SU-DHL-6 (cell line): ENCODE measurements at regions not wholly inside any gene's neighbourhood (a gene's known extent, or its start where the extent isn't known, plus 50 kb on each side); places are given as distances from the start of the nearest gene placed in this dataset.

ENCODE experiments used
- H2AFZ ChIP-seq: fragments of 200-600 bp; sonication (generic); 2 replicates; pipeline ENCODE4 v1.6.1; 2014; ENCODE audit warnings: low read depth, mild to moderate bottlenecking, moderate library complexity, mixed read lengths, antibody characterized with exemption, low read length; ENCODE audit not compliant: severe bottlenecking
- H3F3A ChIP-seq: fragments of 200-600 bp; shearing (Covaris generic); 2 replicates; pipeline ENCODE4 v1.6.0; 2016; ENCODE audit warnings: antibody characterized with exemption, mild to moderate bottlenecking; ENCODE audit not compliant: insufficient read depth
- H3K27ac ChIP-seq: fragments of 200-600 bp; sonication (generic); 2 replicates; pipeline ENCODE4 v1.5.1; 2016; ENCODE audit warnings: low read depth, mild to moderate bottlenecking, low read length, moderate library complexity, mixed read lengths
- H3K27me3 ChIP-seq: fragments of 200-600 bp; sonication (generic), shearing (Covaris generic); 2 replicates; pipeline ENCODE4 v1.6.0; 2014; ENCODE audit warnings: mild to moderate bottlenecking, low read length
- H3K36me3 ChIP-seq: fragments of 200-600 bp; sonication (generic); 2 replicates; pipeline ENCODE4 v1.6.1; 2014; ENCODE audit warnings: mild to moderate bottlenecking, low read length, mixed read lengths
- H3K4me2 ChIP-seq: fragments of 300-600, 200-600 bp; shearing (Covaris generic), sonication (generic); 2 replicates; pipeline ENCODE4 v1.6.0; 2014; ENCODE audit warnings: low read length, low read depth, mild to moderate bottlenecking; ENCODE audit not compliant: poor library complexity, severe bottlenecking
- H3K4me3 ChIP-seq: fragments of 200-600 bp; sonication (generic); 2 replicates; pipeline ENCODE4 v1.5.1; 2014; ENCODE audit warnings: antibody characterized with exemption, low read length, mild to moderate bottlenecking, mixed read lengths; ENCODE audit not compliant: insufficient read depth, poor library complexity, severe bottlenecking
- H3K79me2 ChIP-seq: fragments of 200-600 bp; sonication (generic); 2 replicates; pipeline ENCODE4 v1.6.1; 2014; ENCODE audit warnings: mild to moderate bottlenecking, low read length, moderate library complexity; ENCODE audit not compliant: insufficient read depth
- H3K9ac ChIP-seq: fragments of 200-600 bp; sonication (generic); 2 replicates; pipeline ENCODE4 v1.7.0; 2014; ENCODE audit warnings: mild to moderate bottlenecking, low read length
- H3K9me2 ChIP-seq: fragments of 200-600 bp; sonication (generic); replicated peaks from 2 replicates; pipeline ENCODE4 v1.6.1; 2014; ENCODE audit warnings: low read length; ENCODE audit not compliant: insufficient read depth
- H3K9me3 ChIP-seq: fragments of 200-600 bp; sonication (generic); 2 replicates; pipeline ENCODE4 v1.6.1; 2014; ENCODE audit warnings: low read length, mixed read lengths; ENCODE audit not compliant: insufficient read depth
- H4K20me1 ChIP-seq: fragments of 200-600 bp; sonication (generic); 2 replicates; pipeline ENCODE4 v1.6.1; 2014; ENCODE audit warnings: low read depth, mild to moderate bottlenecking, antibody characterized with exemption, low read length, moderate library complexity, mixed read lengths
- CTCF ChIP-seq: fragments of 200-600 bp; sonication (generic); IDR thresholded peaks from one replicate; pipeline ENCODE4 v1.5.1; 2017; ENCODE audit warnings: antibody characterized with exemption, mild to moderate bottlenecking, low read length, moderate library complexity; ENCODE audit not compliant: insufficient read depth, poor library complexity, severe bottlenecking
- EZH2phosphoT487 ChIP-seq: fragments of 200-600 bp; sonication (generic), shearing (Covaris generic); conservative IDR thresholded peaks from 2 replicates; pipeline ENCODE4 v1.6.1; 2018; ENCODE audit warnings: mild to moderate bottlenecking, antibody characterized with exemption, low read length, moderate library complexity, mixed read lengths

- no peaks in the 10 kb centered on the region for H3K36me3 ChIP-seq
These were observed 309.7 kb upstream of the NFE2L3 start for GRCh38 chr7:25842201-25842733.

GRCh38 chr7:25843467-25843866 lies 308.5 kb upstream of the NFE2L3 start:
- Histone ChIP-seq H3K9me2 (no peaks in the 10 kb centered on the region), H3K27ac (no peak overlapping the region), H3F3A (no peaks in the 10 kb centered on the region), H3K9me3 (no peaks in the 10 kb centered on the region), H3K79me2 (no peaks in the 10 kb centered on the region), H2AFZ (no peak overlapping the region), H3K4me3 (no peak overlapping the region), H4K20me1 (no peaks in the 10 kb centered on the region), H3K36me3 (no peaks in the 10 kb centered on the region), H3K4me2 (no peak overlapping the region), H3K9ac (no peak overlapping the region), H3K27me3 (no peaks in the 10 kb centered on the region)
- no peak for TF ChIP-seq CTCF
- no peak for TF ChIP-seq EZH2phosphoT487

More at GRCh38 chr7:25842201-25842733, 309.7 kb upstream of the NFE2L3 start:
- H3K4me2 ChIP-seq = no peak overlapping the region
- no peaks in the 10 kb centered on the region for H3K9me2 ChIP-seq
- H3K27me3 ChIP-seq = 0 out of 2 replicates have a peak, but pooled peaks cover 1% of the 10 kb centered on the region
- no peaks in the 10 kb centered on the region for H3K79me2 ChIP-seq
- no peak overlapping the region for H3K9ac ChIP-seq
- H3F3A ChIP-seq = no peaks in the 10 kb centered on the region
- no peak overlapping the region for H3K27ac ChIP-seq
- H3K4me3 ChIP-seq = no peak overlapping the region
- no peak overlapping the region for H2AFZ ChIP-seq
- TF ChIP-seq CTCF = no peak
- no peak for TF ChIP-seq EZH2phosphoT487
- no peaks in the 10 kb centered on the region for H4K20me1 ChIP-seq
- H3K9me3 ChIP-seq = no peaks in the 10 kb centered on the region

- H3K4me2 ChIP-seq = no peak overlapping the region
- no peaks in the 10 kb centered on the region for H3K9me3 ChIP-seq
- H3K79me2 ChIP-seq = no peaks in the 10 kb centered on the region
- no peaks in the 10 kb centered on the region for H3K27me3 ChIP-seq
- no peaks in the 10 kb centered on the region for H3F3A ChIP-seq
- TF ChIP-seq EZH2phosphoT487 = no peak
- H4K20me1 ChIP-seq = no peaks in the 10 kb centered on the region
- no peaks in the 10 kb centered on the region for H3K9me2 ChIP-seq
- no peak overlapping the region for H3K9ac ChIP-seq
- H3K27ac ChIP-seq = no peak overlapping the region
- no peaks in the 10 kb centered on the region for H3K36me3 ChIP-seq
- H2AFZ ChIP-seq = no peak overlapping the region
- H3K4me3 ChIP-seq = no peak overlapping the region
These were observed 307.7 kb upstream of the NFE2L3 start for GRCh38 chr7:25844102-25844870.

- H4K20me1 ChIP-seq = no peaks in the 10 kb centered on the region
- TF ChIP-seq EZH2phosphoT487 (no peak), CTCF (no peak)
- no peaks in the 10 kb centered on the region for H3K27me3 ChIP-seq
- H3F3A ChIP-seq = no peaks in the 10 kb centered on the region
- no peaks in the 10 kb centered on the region for H3K79me2 ChIP-seq
- H3K4me3 ChIP-seq = no peak overlapping the region
- H3K9me2 ChIP-seq = no peaks in the 10 kb centered on the region
- H3K27ac ChIP-seq = no peak overlapping the region
- H3K9me3 ChIP-seq = no peaks in the 10 kb centered on the region
- no peak overlapping the region for H3K4me2 ChIP-seq
- no peaks in the 10 kb centered on the region for H3K36me3 ChIP-seq
- H2AFZ ChIP-seq = no peak overlapping the region
- H3K9ac ChIP-seq = no peak overlapping the region
These were observed 306.5 kb upstream of the NFE2L3 start for GRCh38 chr7:25845464-25845863.
